Fibroblast of lung (primary cell): ENCODE measurements at regions not wholly inside any gene's neighbourhood (a gene's known extent, or its start where the extent isn't known, plus 50 kb on each side); places are given as distances from the start of the nearest gene placed in this dataset.

Source experiments
- DNase-seq, 2 donors: peaks; one replicate each; pipeline versions ENCODE4 v3.0.0 to v3.0.0-alpha.2; 2010; ENCODE audit warnings: low read depth in 2 of 2
- H2AFZ ChIP-seq: 2 replicates; pipeline ENCODE4 v1.5.1; 2012; ENCODE audit warnings: low read length, control low read depth, inconsistent platforms
- H3K27ac ChIP-seq: 2 replicates; pipeline ENCODE4 v1.5.1; 2011; ENCODE audit warnings: low read length, control low read depth; ENCODE audit not compliant: insufficient read depth
- H3K27me3 ChIP-seq: 2 replicates; pipeline ENCODE4 v1.5.1; 2011; ENCODE audit warnings: mild to moderate bottlenecking, low read length; ENCODE audit not compliant: control insufficient read depth, insufficient read depth
- H3K36me3 ChIP-seq: 2 replicates; pipeline ENCODE4 v1.5.1; 2011; ENCODE audit warnings: low read length; ENCODE audit not compliant: control insufficient read depth, insufficient read depth
- H3K4me1 ChIP-seq: 2 replicates; pipeline ENCODE4 v1.5.1; 2011; ENCODE audit warnings: low read length; ENCODE audit not compliant: control insufficient read depth, insufficient read depth; ENCODE audit errors: extremely low read depth
- H3K4me2 ChIP-seq: 2 replicates; pipeline ENCODE4 v1.5.1; 2011; ENCODE audit warnings: low read length, control low read depth; ENCODE audit not compliant: insufficient read depth; ENCODE audit errors: extremely low read depth
- H3K4me3 ChIP-seq, 4 experiments: fragments of 200-600 bp in 1 of 4; sonication (generic) in 1 of 4; replicated peaks in 1 of 4; 2 replicates each; pipeline ENCODE4 v1.5.1; 2011 to 2016; ENCODE audit warnings: low read length in 4 of 4, low read depth in 3 of 4, mild to moderate bottlenecking in 3 of 4, control low read depth in 2 of 4, inconsistent platforms in 1 of 4, mixed read lengths in 1 of 4; ENCODE audit not compliant: insufficient read depth in 1 of 4; ENCODE audit errors: control extremely low read depth in 1 of 4
- H3K79me2 ChIP-seq: 2 replicates; pipeline ENCODE4 v1.5.1; 2012; ENCODE audit warnings: mild to moderate bottlenecking, low read length, inconsistent platforms; ENCODE audit not compliant: control insufficient read depth, insufficient read depth
- H3K9ac ChIP-seq: 2 replicates; pipeline ENCODE4 v1.5.1; 2011; ENCODE audit warnings: mild to moderate bottlenecking, low read length, control low read depth; ENCODE audit not compliant: insufficient read depth
- H3K9me3 ChIP-seq: 2 replicates; pipeline ENCODE4 v1.5.1; 2012; ENCODE audit warnings: low read depth, low read length; ENCODE audit not compliant: control insufficient read depth, insufficient read depth
- H4K20me1 ChIP-seq: 2 replicates; pipeline ENCODE4 v1.5.1; 2011; ENCODE audit warnings: low read length; ENCODE audit not compliant: control insufficient read depth, insufficient read depth; ENCODE audit errors: extremely low read depth
- CTCF ChIP-seq, 2 donors: IDR thresholded peaks in 1 of 2; conservative IDR thresholded peaks in 1 of 2; 1 replicate in 1 of 2; 2 replicates in 1 of 2; pipeline ENCODE4 v1.5.1; 2011 to 2012; ENCODE audit warnings: low read length in 2 of 2, control low read depth in 1 of 2, inconsistent platforms in 1 of 2, low read depth in 1 of 2, mild to moderate bottlenecking in 1 of 2
- EZH2 ChIP-seq: IDR thresholded peaks from 2 replicates; pipeline ENCODE4 v1.5.1; 2012; ENCODE audit warnings: low read length, control low read depth, mild to moderate bottlenecking; ENCODE audit errors: missing control alignments

DNA sequence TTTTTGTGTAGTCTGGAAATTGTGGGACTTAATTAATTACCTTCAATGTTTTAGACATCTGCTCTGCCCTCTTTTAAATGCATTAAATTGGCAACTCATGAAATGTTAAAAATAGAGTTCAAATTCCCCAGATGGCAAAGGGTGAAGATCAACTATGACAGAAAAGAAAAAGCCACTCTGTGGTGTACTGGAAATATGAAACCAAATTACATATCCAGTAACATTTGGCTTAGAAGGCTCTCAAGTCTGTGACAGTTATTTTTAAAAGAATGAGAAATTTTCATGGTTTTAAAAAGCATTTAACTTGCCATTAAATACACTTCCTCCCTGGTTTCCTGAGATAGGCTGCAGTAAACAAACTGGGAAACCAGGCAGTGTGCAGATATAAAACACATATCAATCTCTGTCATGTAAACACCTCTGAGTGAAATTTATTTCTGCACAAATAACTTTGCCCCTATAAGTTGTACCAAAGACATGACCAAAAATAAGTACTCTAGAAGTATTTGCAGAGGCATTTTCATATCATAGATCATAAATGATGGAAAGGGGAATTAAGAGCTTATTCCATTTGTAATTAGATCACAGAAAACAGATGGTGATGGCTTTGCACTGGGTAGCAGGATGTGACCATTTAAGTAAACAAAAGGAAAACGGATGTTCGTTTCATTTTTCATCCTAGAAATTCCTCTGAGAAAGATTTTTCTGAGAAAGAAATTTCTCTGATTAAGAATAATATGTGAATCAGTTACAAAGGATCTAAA lies 360.1 kb downstream of the SAMD5 start:
- no peaks in the 10 kb centered on the region for H3K9me3 ChIP-seq
- H3K4me1 ChIP-seq, result peaks cover 2% of the 10 kb centered on the region
- H3K4me3 ChIP-seq, result no peak overlapping the region
- peak; percentile 35 to 37 for DNase-seq
- H2AFZ ChIP-seq, result no peak overlapping the region
- TF ChIP-seq EZH2 (no peak), CTCF (conservative IDR thresholded peaks at IDR 0.05 in 1 of 2, IDR thresholded peaks at IDR 0.05 in 1 of 2; ENCODE audit: low read depth in 1 of 2, low read length in 2 of 2) (no peak)
- no peak overlapping the region for H3K27ac ChIP-seq
- no peaks in the 10 kb centered on the region for H3K36me3 ChIP-seq
- no peaks in the 10 kb centered on the region for H4K20me1 ChIP-seq
- H3K9ac ChIP-seq, result no peak overlapping the region
- H3K79me2 ChIP-seq, result no peaks in the 10 kb centered on the region
- peak overlapping the region; percentile 54 for H3K4me2 ChIP-seq
- no peaks in the 10 kb centered on the region for H3K27me3 ChIP-seq

DNA sequence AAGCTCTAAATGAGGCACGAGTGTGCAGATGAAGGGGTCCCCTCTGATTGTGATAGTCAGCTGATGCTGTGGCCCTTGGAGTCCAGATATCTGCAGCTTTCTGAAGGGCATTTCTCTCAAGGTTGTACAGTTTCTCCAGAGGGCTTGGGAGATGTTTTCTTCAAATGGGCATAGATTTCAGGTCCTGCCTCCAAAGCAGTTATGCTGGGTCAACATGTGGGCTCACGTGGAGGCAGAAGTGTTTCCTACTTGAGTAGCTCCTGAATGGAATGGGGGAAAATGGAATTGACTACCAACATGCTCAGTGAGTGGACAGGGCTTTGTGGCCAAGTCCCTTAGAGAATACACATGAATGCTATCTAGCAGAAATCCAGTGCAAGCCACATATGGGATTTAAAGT lies 360.7 kb downstream of the SAMD5 start:
- no peak for DNase-seq
- peaks cover 2% of the 10 kb centered on the region for H3K4me1 ChIP-seq
- H3K4me3 ChIP-seq, result no peak overlapping the region
- no peak overlapping the region for H2AFZ ChIP-seq
- H3K4me2 ChIP-seq, result peak overlapping the region; percentile 54
- no peaks in the 10 kb centered on the region for H3K79me2 ChIP-seq
- H3K9ac ChIP-seq, result no peak overlapping the region
- no peaks in the 10 kb centered on the region for H3K27me3 ChIP-seq
- H3K9me3 ChIP-seq, result no peaks in the 10 kb centered on the region
- TF ChIP-seq EZH2, result no peak
- TF ChIP-seq CTCF (conservative IDR thresholded peaks at IDR 0.05 in 1 of 2, IDR thresholded peaks at IDR 0.05 in 1 of 2; ENCODE audit: low read depth in 1 of 2, low read length in 2 of 2), result no peak
- H3K27ac ChIP-seq, result no peak overlapping the region
- no peaks in the 10 kb centered on the region for H4K20me1 ChIP-seq
- no peaks in the 10 kb centered on the region for H3K36me3 ChIP-seq

GRCh38 chr6:147869869-147870268 lies 361.4 kb downstream of the SAMD5 start:
- TF ChIP-seq CTCF (conservative IDR thresholded peaks at IDR 0.05 in 1 of 2, IDR thresholded peaks at IDR 0.05 in 1 of 2; ENCODE audit: low read depth in 1 of 2, low read length in 2 of 2) (no peak), EZH2 (no peak)

More at GRCh38 chr6:147869869-147870268, 361.4 kb downstream of the SAMD5 start:
- H3K4me2 ChIP-seq, result no peak overlapping the region
- no peaks in the 10 kb centered on the region for H3K79me2 ChIP-seq
- no peak for DNase-seq
- H2AFZ ChIP-seq, result no peak overlapping the region
- H4K20me1 ChIP-seq, result no peaks in the 10 kb centered on the region
- H3K4me3 ChIP-seq, result no peak overlapping the region
- no peaks in the 10 kb centered on the region for H3K27me3 ChIP-seq
- H3K9ac ChIP-seq, result no peak overlapping the region
- no peak overlapping the region for H3K27ac ChIP-seq
- peaks cover 2% of the 10 kb centered on the region for H3K4me1 ChIP-seq
- no peaks in the 10 kb centered on the region for H3K36me3 ChIP-seq
- H3K9me3 ChIP-seq, result no peaks in the 10 kb centered on the region
